Fibroblast of peridontal ligament (primary cell): ENCODE measurements at regions not wholly inside any gene's neighbourhood (a gene's known extent, or its start where the extent isn't known, plus 50 kb on each side); places are given as distances from the start of the nearest gene placed in this dataset.
A peak's percentile ranks its signal among the peaks of the same experiment; 100 is the strongest.

Experiments used
- DNase-seq: peaks from one replicate; pipeline ENCODE4 v3.0.0-alpha.2; 2010; ENCODE audit errors: extremely low read depth

- DNase-seq = no peak
Observed at GRCh38 chr2:66845307-66845706, 410.4 kb downstream of the MEIS1 start.

- DNase-seq = no peak
Observed at GRCh38 chr2:66846887-66847286, 412.0 kb downstream of the MEIS1 start.

GRCh38 chr2:66849153-66849755 is 414.3 kb downstream of the MEIS1 start:
- DNase-seq = no peak

GRCh38 chr2:66850376-66850775 is 415.5 kb downstream of the MEIS1 start:
- no peak for DNase-seq

- peak; percentile 87 for DNase-seq
Observed at GRCh38 chr2:66851449-66851872, 416.5 kb downstream of the MEIS1 start.

- DNase-seq = no peak
Observed at GRCh38 chr2:66852953-66853352, 418.0 kb downstream of the MEIS1 start.

- no peak for DNase-seq
Observed at GRCh38 chr2:66853585-66853984, 418.7 kb downstream of the MEIS1 start.

GRCh38 chr2:66854298-66854697 is 419.4 kb downstream of the MEIS1 start:
- DNase-seq = no peak

GRCh38 chr2:66862885-66863650 is 428.1 kb downstream of the MEIS1 start:
- peak; percentile 57 for DNase-seq

- peak; percentile 27 for DNase-seq
Observed at GRCh38 chr2:66865161-66865560, 430.2 kb downstream of the MEIS1 start.

GRCh38 chr2:66866331-66867062 is 431.6 kb downstream of the MEIS1 start:
- DNase-seq = no peak

GRCh38 chr2:66867063-66867441 is 432.1 kb downstream of the MEIS1 start:
- DNase-seq = no peak

GRCh38 chr2:66869076-66869475 is 434.2 kb downstream of the MEIS1 start:
- no peak for DNase-seq

GRCh38 chr2:66872081-66872985 is 437.4 kb downstream of the MEIS1 start:
- no peak for DNase-seq

GRCh38 chr2:66872986-66873754 is 438.2 kb downstream of the MEIS1 start:
- DNase-seq = peak; percentile 32

- DNase-seq = peak; percentile 56
Observed at GRCh38 chr2:66874411-66874810, 439.5 kb downstream of the MEIS1 start.

GRCh38 chr2:66875941-66876462 is 441.1 kb downstream of the MEIS1 start:
- no peak for DNase-seq

- no peak for DNase-seq
Observed at GRCh38 chr2:66885775-66886383, 451.0 kb downstream of the MEIS1 start.

- no peak for DNase-seq
Observed at GRCh38 chr2:66888246-66888645, 453.3 kb downstream of the MEIS1 start.
